ENCODE measurements at regions not wholly inside any gene's neighbourhood (a gene's known extent, or its start where the extent isn't known, plus 50 kb on each side); places are given as distances from the start of the nearest gene placed in this dataset.
"Not testable (repeated sequence)": the region's sequence is repeated elsewhere in the genome, so short reads cannot be mapped to it uniquely, and the experiment has no call there.

DNA sequence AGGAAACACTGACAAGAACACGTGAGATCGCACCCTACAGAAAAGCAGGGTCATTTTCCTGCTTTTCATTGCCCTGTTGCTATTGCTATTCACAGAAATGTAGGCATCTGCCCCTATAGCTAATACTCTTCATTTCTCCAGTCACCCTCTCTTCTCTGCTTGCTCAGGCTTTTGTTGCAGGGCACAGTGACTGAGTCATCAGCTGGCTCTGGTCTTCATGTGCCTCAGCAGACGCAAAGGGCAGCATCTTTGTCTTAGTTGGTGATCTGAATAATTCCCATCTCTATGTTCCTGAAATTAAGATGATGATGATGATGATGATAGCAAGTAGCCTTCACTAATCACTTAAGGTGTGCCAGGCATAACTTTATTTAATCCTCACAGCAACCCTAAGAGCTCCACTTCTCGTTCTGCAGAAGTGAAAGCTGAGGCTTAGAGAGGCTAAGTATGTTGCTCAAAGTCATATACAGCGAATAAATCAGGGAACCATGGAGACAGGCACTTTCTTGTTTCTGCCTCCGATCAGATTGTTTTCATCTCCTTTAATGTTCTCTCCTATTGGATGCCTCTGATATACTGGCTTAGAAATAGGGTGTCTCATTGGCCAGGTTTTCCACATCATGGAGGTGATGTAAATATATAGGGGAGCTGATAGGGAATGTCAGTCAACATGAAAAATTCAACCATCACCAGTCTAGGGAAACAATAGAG lies 133.0 kb upstream of the STK32A start:
- Histone ChIP-seq H3K4me3 (ENCODE audit: low read depth, low read length) (no peak overlapping the region), H3K27me3 (ENCODE audit: control insufficient read depth, insufficient read depth, low read length) (no peaks in the 10 kb centered on the region), H3K36me3 (ENCODE audit: control insufficient read depth, insufficient read depth, low read length) (no peaks in the 10 kb centered on the region)
- DNase-seq (ENCODE audit: low read depth) (peak; percentile 24), FAIRE-seq (peak; percentile 13)
- TF ChIP-seq, protein P1, sequence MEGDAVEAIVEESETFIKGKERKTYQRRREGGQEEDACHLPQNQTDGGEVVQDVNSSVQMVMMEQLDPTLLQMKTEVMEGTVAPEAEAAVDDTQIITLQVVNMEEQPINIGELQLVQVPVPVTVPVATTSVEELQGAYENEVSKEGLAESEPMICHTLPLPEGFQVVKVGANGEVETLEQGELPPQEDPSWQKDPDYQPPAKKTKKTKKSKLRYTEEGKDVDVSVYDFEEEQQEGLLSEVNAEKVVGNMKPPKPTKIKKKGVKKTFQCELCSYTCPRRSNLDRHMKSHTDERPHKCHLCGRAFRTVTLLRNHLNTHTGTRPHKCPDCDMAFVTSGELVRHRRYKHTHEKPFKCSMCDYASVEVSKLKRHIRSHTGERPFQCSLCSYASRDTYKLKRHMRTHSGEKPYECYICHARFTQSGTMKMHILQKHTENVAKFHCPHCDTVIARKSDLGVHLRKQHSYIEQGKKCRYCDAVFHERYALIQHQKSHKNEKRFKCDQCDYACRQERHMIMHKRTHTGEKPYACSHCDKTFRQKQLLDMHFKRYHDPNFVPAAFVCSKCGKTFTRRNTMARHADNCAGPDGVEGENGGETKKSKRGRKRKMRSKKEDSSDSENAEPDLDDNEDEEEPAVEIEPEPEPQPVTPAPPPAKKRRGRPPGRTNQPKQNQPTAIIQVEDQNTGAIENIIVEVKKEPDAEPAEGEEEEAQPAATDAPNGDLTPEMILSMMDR (IDR thresholded peaks at IDR 0.05; ENCODE audit: insufficient read depth, low read length, severe bottlenecking): no peak

- DNase-seq (ENCODE audit: low read depth) (no peak), FAIRE-seq (no peak)
- H3K4me3 ChIP-seq (ENCODE audit: low read depth, low read length): no peak overlapping the region
- H3K36me3 ChIP-seq (ENCODE audit: control insufficient read depth, insufficient read depth, low read length): no peaks in the 10 kb centered on the region
- TF ChIP-seq, protein P1 (IDR thresholded peaks at IDR 0.05; ENCODE audit: insufficient read depth, low read length, severe bottlenecking): no peak
- H3K27me3 ChIP-seq (ENCODE audit: control insufficient read depth, insufficient read depth, low read length): no peaks in the 10 kb centered on the region
These were observed 121.9 kb upstream of the STK32A start for GRCh38 chr5:147112899-147113298.

- no peak for DNase-seq (ENCODE audit: low read depth)
These were observed 120.9 kb upstream of the STK32A start for GRCh38 chr5:147113967-147114366.

DNA sequence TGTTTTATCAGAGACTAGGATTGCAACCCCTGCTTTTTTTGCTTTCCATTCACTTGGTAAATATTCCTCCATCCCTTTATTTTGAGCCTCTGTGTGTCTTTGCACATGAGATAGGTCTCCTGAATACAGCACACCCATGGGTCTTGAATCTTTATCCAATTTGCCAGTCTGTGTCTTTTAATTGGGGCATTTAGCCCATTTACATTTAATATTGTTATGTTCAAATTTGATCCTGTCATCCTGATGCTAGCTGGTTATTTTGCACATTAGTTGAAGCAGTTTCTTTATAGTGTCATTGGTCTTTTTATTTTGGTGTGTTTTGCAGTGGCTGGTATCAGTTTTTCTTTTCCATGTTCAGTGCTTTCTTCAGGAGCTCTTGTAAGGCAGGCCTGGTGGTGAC lies 95.1 kb upstream of the STK32A start:
- H3K4me3 ChIP-seq (ENCODE audit: low read depth, low read length); H3K36me3 ChIP-seq (ENCODE audit: control insufficient read depth, insufficient read depth, low read length); DNase-seq (ENCODE audit: low read depth); FAIRE-seq; H3K27me3 ChIP-seq (ENCODE audit: control insufficient read depth, insufficient read depth, low read length): not testable (repeated sequence)

More at GRCh38 chr5:147113967-147114366, 120.9 kb upstream of the STK32A start:
- Histone ChIP-seq H3K4me3 (ENCODE audit: low read depth, low read length) (no peak overlapping the region), H3K36me3 (ENCODE audit: control insufficient read depth, insufficient read depth, low read length) (no peaks in the 10 kb centered on the region), H3K27me3 (ENCODE audit: control insufficient read depth, insufficient read depth, low read length) (no peaks in the 10 kb centered on the region)
- FAIRE-seq: no peak
- TF ChIP-seq, protein P1 (IDR thresholded peaks at IDR 0.05; ENCODE audit: insufficient read depth, low read length, severe bottlenecking): no peak

- FAIRE-seq (no peak), DNase-seq (ENCODE audit: low read depth) (no peak)
- Histone ChIP-seq H3K4me3 (ENCODE audit: low read depth, low read length) (no peak overlapping the region), H3K27me3 (ENCODE audit: control insufficient read depth, insufficient read depth, low read length) (no peaks in the 10 kb centered on the region), H3K36me3 (ENCODE audit: control insufficient read depth, insufficient read depth, low read length) (no peaks in the 10 kb centered on the region)
- TF ChIP-seq, protein P1 (IDR thresholded peaks at IDR 0.05; ENCODE audit: insufficient read depth, low read length, severe bottlenecking): no peak
These were observed 94.3 kb upstream of the STK32A start for GRCh38 chr5:147140558-147140957.

GRCh38 chr5:147141580-147141979 lies 93.2 kb upstream of the STK32A start:
- not testable (repeated sequence) for FAIRE-seq; H3K27me3 ChIP-seq (ENCODE audit: control insufficient read depth, insufficient read depth, low read length); H3K4me3 ChIP-seq (ENCODE audit: low read depth, low read length); DNase-seq (ENCODE audit: low read depth); H3K36me3 ChIP-seq (ENCODE audit: control insufficient read depth, insufficient read depth, low read length)

GRCh38 chr5:147143215-147143614 lies 91.6 kb upstream of the STK32A start:
- DNase-seq (ENCODE audit: low read depth) (no peak), FAIRE-seq (no peak)
- H3K36me3 ChIP-seq (ENCODE audit: control insufficient read depth, insufficient read depth, low read length): no peaks in the 10 kb centered on the region
- H3K27me3 ChIP-seq (ENCODE audit: control insufficient read depth, insufficient read depth, low read length): no peaks in the 10 kb centered on the region
- TF ChIP-seq, protein P1 (IDR thresholded peaks at IDR 0.05; ENCODE audit: insufficient read depth, low read length, severe bottlenecking): no peak
- H3K4me3 ChIP-seq (ENCODE audit: low read depth, low read length): no peak overlapping the region

Measured in bronchial epithelial cell (primary cell).